ENCODE measurements at regions not wholly inside any gene's neighbourhood (a gene's known extent, or its start where the extent isn't known, plus 50 kb on each side); places are given as distances from the start of the nearest gene placed in this dataset.

GRCh38 chr5:56358046-56358445 lies 124.9 kb upstream of the ANKRD55 start:
- no peak for DNase-seq
- no peaks in the 10 kb centered on the region for H3F3A ChIP-seq (replicated peaks; ENCODE audit: insufficient read depth)
- TF ChIP-seq CHD2 (IDR thresholded peaks at IDR 0.05; ENCODE audit: low read length, partially characterized antibody) (no peak), RCOR1 (IDR thresholded peaks at IDR 0.05; ENCODE audit: low read length) (no peak), REST (IDR thresholded peaks at IDR 0.05; ENCODE audit: low read depth, low read length) (no peak), ELF1 (IDR thresholded peaks at IDR 0.05) (no peak), USF2 (IDR thresholded peaks at IDR 0.05; ENCODE audit: borderline replicate concordance, low read depth, low read length) (no peak), TEAD4 (IDR thresholded peaks at IDR 0.05; ENCODE audit: borderline replicate concordance, insufficient read depth) (no peak), FOXJ3 (CRISPR knock-in tag; IDR thresholded peaks at IDR 0.05) (no peak), EP300 (IDR thresholded peaks at IDR 0.05; ENCODE audit: borderline replicate concordance in 1 of 2, low read depth in 1 of 2, low read length in 1 of 2) (no peak), USF1 (IDR thresholded peaks at IDR 0.05; ENCODE audit: borderline replicate concordance, low read depth) (no peak), RXRA (IDR thresholded peaks at IDR 0.05; ENCODE audit: borderline replicate concordance, low read depth) (no peak), JUND (IDR thresholded peaks at IDR 0.05) (no peak), NRF1 (IDR thresholded peaks at IDR 0.05; ENCODE audit: low read depth, low read length) (no peak)
- no peaks in the 10 kb centered on the region for H3K79me2 ChIP-seq (ENCODE audit: insufficient read depth)
- no peak overlapping the region for H3K4me3 ChIP-seq (ENCODE audit: low read depth in 2 of 2, low read length in 1 of 2)
- no peak overlapping the region for H3K27ac ChIP-seq (ENCODE audit: low read depth in 2 of 2, low read length in 1 of 2)
- H3K9ac ChIP-seq: no peak overlapping the region
- CTCF ChIA-PET: no interaction called here
- H3K27me3 ChIP-seq (ENCODE audit: insufficient read depth): no peaks in the 10 kb centered on the region
- POLR2A ChIA-PET: no interaction called here
- H3K4me2 ChIP-seq: no peak overlapping the region
- peaks cover 0 to 6% of the 10 kb centered on the region in 2 experiments; a peak in 1 of 4 replicates for H3K4me1 ChIP-seq (ENCODE audit: control insufficient read depth in 1 of 2, insufficient read depth in 2 of 2, low read depth in 1 of 2, low read length in 1 of 2)
- no peaks in the 10 kb centered on the region for H3K9me3 ChIP-seq
- no peaks in the 10 kb centered on the region for H4K20me1 ChIP-seq (ENCODE audit: insufficient read depth)
- H2AFZ ChIP-seq (ENCODE audit: low read depth): no peak overlapping the region
- 100% methylated on average over 1 of the region's 1 CpG for WGBS (ENCODE audit: low lambda C conversion rate)
- H3K9me2 ChIP-seq: no peaks in the 10 kb centered on the region
- no peaks in the 10 kb centered on the region for H3K36me3 ChIP-seq (replicated peaks in 1 of 2; ENCODE audit: control insufficient read depth in 1 of 2, insufficient read depth in 2 of 2, low read length in 1 of 2)

DNA sequence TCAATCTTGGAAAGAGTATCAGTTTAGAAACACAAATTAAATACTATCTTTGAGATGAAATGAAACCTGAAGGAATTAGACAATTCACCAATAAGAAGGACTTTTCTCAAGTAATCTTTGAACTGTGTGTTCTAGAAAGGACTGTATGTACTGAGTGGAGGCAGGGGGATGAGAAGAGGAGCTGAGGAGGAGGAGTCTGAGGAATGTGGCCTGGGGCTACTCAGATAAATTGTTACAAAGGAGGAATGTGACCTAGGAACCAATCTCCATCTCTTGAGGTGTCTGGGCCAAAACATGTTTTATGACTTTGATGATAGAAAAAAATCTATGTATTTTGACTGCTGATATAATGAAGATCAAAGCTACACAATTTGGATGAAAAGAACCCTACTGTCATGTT lies 124.3 kb upstream of the ANKRD55 start:
- Histone ChIP-seq H3K36me3 (replicated peaks in 1 of 2; ENCODE audit: control insufficient read depth in 1 of 2, insufficient read depth in 2 of 2, low read length in 1 of 2) (no peaks in the 10 kb centered on the region), H3K4me1 (ENCODE audit: control insufficient read depth in 1 of 2, insufficient read depth in 2 of 2, low read depth in 1 of 2, low read length in 1 of 2) (peaks cover 0 to 6% of the 10 kb centered on the region in 2 experiments; a peak in 2 of 4 replicates), H3K4me2 (no peak overlapping the region), H3K4me3 (ENCODE audit: low read depth in 2 of 2, low read length in 1 of 2) (no peak overlapping the region), H4K20me1 (ENCODE audit: insufficient read depth) (no peaks in the 10 kb centered on the region), H3K27me3 (ENCODE audit: insufficient read depth) (no peaks in the 10 kb centered on the region), H3K9me2 (no peaks in the 10 kb centered on the region), H3K79me2 (ENCODE audit: insufficient read depth) (no peaks in the 10 kb centered on the region), H3K9me3 (no peaks in the 10 kb centered on the region), H3K9ac (no peak overlapping the region), H2AFZ (ENCODE audit: low read depth) (no peak overlapping the region), H3F3A (replicated peaks; ENCODE audit: insufficient read depth) (no peaks in the 10 kb centered on the region), H3K27ac (ENCODE audit: low read depth in 2 of 2, low read length in 1 of 2) (no peak overlapping the region)
- POLR2A ChIA-PET: no interaction called here
- no peak for DNase-seq
- CTCF ChIA-PET: interaction anchor here (1.0 kb wide), 1 partner anchor 29 kb away, joined by 3 read pairs; no protein-coding TSS in a partner anchor
- no peak for TF ChIP-seq NFIC (IDR thresholded peaks at IDR 0.05; ENCODE audit: borderline replicate concordance)
- TF ChIP-seq FOXJ3 (CRISPR knock-in tag; IDR thresholded peaks at IDR 0.05): no peak
- TF ChIP-seq MXI1 (IDR thresholded peaks at IDR 0.05; ENCODE audit: low read depth, low read length): no peak
- TF ChIP-seq, protein P1, sequence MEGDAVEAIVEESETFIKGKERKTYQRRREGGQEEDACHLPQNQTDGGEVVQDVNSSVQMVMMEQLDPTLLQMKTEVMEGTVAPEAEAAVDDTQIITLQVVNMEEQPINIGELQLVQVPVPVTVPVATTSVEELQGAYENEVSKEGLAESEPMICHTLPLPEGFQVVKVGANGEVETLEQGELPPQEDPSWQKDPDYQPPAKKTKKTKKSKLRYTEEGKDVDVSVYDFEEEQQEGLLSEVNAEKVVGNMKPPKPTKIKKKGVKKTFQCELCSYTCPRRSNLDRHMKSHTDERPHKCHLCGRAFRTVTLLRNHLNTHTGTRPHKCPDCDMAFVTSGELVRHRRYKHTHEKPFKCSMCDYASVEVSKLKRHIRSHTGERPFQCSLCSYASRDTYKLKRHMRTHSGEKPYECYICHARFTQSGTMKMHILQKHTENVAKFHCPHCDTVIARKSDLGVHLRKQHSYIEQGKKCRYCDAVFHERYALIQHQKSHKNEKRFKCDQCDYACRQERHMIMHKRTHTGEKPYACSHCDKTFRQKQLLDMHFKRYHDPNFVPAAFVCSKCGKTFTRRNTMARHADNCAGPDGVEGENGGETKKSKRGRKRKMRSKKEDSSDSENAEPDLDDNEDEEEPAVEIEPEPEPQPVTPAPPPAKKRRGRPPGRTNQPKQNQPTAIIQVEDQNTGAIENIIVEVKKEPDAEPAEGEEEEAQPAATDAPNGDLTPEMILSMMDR (IDR thresholded peaks at IDR 0.05): no peak
- TF ChIP-seq YY1 (IDR thresholded peaks at IDR 0.05; ENCODE audit: low read depth): no peak
- TF ChIP-seq JUND (IDR thresholded peaks at IDR 0.05): no peak
- TF ChIP-seq GABPA (IDR thresholded peaks at IDR 0.05; ENCODE audit: low read depth): no peak
- no peak for TF ChIP-seq RCOR1 (IDR thresholded peaks at IDR 0.05; ENCODE audit: low read length)
- TF ChIP-seq GATA2 (CRISPR knock-in tag; IDR thresholded peaks at IDR 0.05): no peak
- no peak for TF ChIP-seq NRF1 (IDR thresholded peaks at IDR 0.05; ENCODE audit: low read depth, low read length)
- no peak for TF ChIP-seq ELF1 (IDR thresholded peaks at IDR 0.05)
- no peak for TF ChIP-seq POLR2AphosphoS5 (IDR thresholded peaks at IDR 0.05; ENCODE audit: low read depth, low read length)
- TF ChIP-seq SMC3 (IDR thresholded peaks at IDR 0.05; ENCODE audit: low read depth, low read length): no peak
- no peak for TF ChIP-seq RXRA (IDR thresholded peaks at IDR 0.05; ENCODE audit: borderline replicate concordance, low read depth)
- TF ChIP-seq MEF2A (IDR thresholded peaks at IDR 0.05; ENCODE audit: borderline replicate concordance, low read depth): no peak
- TF ChIP-seq PBX3 (IDR thresholded peaks at IDR 0.05): no peak
